H1 (cell line): ENCODE measurements at regions not wholly inside any gene's neighbourhood (a gene's known extent, or its start where the extent isn't known, plus 50 kb on each side); places are given as distances from the start of the nearest gene placed in this dataset.

Source experiments
- CHD2 ChIP-seq: IDR thresholded peaks from 2 replicates; pipeline ENCODE4 v1.6.1; 2012; ENCODE audit warnings: low read length, improper control_type of control experiment
- EGR1 ChIP-seq: IDR thresholded peaks from 2 replicates; pipeline ENCODE4 v1.6.1; 2011; ENCODE audit warnings: low read depth, low read length, borderline replicate concordance
- EP300 ChIP-seq, 2 experiments: IDR thresholded peaks; 1 replicate in 1 of 2; 2 replicates in 1 of 2; pipeline ENCODE4 v1.6.1; 2011 to 2012; ENCODE audit warnings: low read depth in 2 of 2, low read length in 2 of 2, mild to moderate bottlenecking in 2 of 2, borderline replicate concordance in 1 of 2, inconsistent platforms in 1 of 2, moderate library complexity in 1 of 2
- EZH2 ChIP-seq: fragments of 200-600 bp; sonication (generic); IDR thresholded peaks from 2 replicates; pipeline ENCODE4 v1.7.1; 2012; ENCODE audit warnings: low read depth, mild to moderate bottlenecking, moderate library complexity, low read length, inconsistent platforms; ENCODE audit not compliant: severe bottlenecking
- JUN ChIP-seq: IDR thresholded peaks from 2 replicates; pipeline ENCODE4 v1.6.1; 2011; ENCODE audit warnings: low read depth, mild to moderate bottlenecking, improper control_type of control experiment, low read length
- POLR2A ChIP-seq, 2 experiments: IDR thresholded peaks; 1 replicate in 1 of 2; 2 replicates in 1 of 2; pipeline ENCODE4 v1.6.1; 2011; ENCODE audit warnings: low read depth in 2 of 2, low read length in 2 of 2, mild to moderate bottlenecking in 2 of 2; ENCODE audit errors: control extremely low read depth in 1 of 2
- POU5F1 ChIP-seq: IDR thresholded peaks from 2 replicates; pipeline ENCODE4 v1.6.1; 2011; ENCODE audit warnings: low read depth, mild to moderate bottlenecking, low read length, moderate library complexity
- RFX5 ChIP-seq: IDR thresholded peaks from 2 replicates; pipeline ENCODE4 v1.6.1; 2011; ENCODE audit warnings: low read depth, low read length, improper control_type of control experiment, borderline replicate concordance

GRCh38 chrX:22536746-22537304 lies 264.1 kb downstream of the CBLL2 start:
- TF ChIP-seq CHD2 (no peak), POU5F1 (no peak), POLR2A (IDR thresholded peaks at IDR 0.05; ENCODE audit: control extremely low read depth in 1 of 2, low read depth in 2 of 2, low read length in 2 of 2) (no peak), EZH2 (no peak), EGR1 (no peak), JUN (no peak), EP300 (IDR thresholded peaks at IDR 0.05; ENCODE audit: borderline replicate concordance in 1 of 2, low read depth in 2 of 2, low read length in 2 of 2) (no peak), RFX5 (no peak)
